Urothelium cell line (cell line): ENCODE measurements at regions not wholly inside any gene's neighbourhood (a gene's known extent, or its start where the extent isn't known, plus 50 kb on each side); places are given as distances from the start of the nearest gene placed in this dataset.

Experiments
- DNase-seq: peaks from one replicate; pipeline ENCODE4 v3.0.0; 2011; ENCODE audit warnings: low spot score, mixed read lengths
- FAIRE-seq: peaks from 2 replicates; lab custom pipeline; 2011; peaks lifted over from hg19 to GRCh38; lab: Jason Lieb, UNC

- DNase-seq (no peak), FAIRE-seq (no peak)
These were observed 253.9 kb upstream of the MAP3K1 start for GRCh38 chr5:56561455-56561854.

GRCh38 chr5:56558131-56558745, 257.1 kb upstream of the MAP3K1 start:
- FAIRE-seq (no peak), DNase-seq (no peak)

GRCh38 chr5:56557198-56557597, 258.2 kb upstream of the MAP3K1 start:
- DNase-seq = no peak
- FAIRE-seq = no peak

DNA sequence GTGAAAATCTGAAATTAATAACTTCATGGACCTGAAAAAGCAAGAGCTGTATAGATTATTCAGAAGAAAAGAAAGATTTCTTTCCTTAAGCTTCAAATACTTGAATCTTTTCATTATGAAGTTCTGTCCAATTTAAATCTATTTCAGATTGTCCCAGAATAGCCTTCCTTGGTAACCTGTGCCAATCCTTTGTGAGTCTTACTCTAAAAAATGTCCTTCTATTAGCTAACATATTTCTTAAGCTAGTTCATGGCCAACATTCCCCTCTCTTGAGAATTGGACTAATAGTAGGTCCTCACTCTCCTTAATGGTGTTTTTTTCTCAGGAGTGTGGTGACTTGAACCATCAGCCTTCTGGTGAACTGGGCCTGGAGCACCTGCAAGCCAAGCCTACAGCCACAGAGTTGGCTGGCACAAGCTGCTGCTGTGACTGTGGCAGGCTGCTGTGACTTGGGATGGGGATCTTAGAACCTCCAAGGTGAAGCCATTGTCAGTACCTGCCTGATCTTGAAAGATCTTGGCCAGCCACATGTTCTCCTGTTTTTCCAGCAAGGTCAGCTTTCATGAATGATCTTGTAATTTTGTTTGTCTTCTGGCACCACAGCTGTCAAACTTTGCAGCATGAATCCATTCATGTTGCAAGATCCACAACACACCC, 262.6 kb upstream of the MAP3K1 start:
- no peak for DNase-seq
- FAIRE-seq = no peak

DNA sequence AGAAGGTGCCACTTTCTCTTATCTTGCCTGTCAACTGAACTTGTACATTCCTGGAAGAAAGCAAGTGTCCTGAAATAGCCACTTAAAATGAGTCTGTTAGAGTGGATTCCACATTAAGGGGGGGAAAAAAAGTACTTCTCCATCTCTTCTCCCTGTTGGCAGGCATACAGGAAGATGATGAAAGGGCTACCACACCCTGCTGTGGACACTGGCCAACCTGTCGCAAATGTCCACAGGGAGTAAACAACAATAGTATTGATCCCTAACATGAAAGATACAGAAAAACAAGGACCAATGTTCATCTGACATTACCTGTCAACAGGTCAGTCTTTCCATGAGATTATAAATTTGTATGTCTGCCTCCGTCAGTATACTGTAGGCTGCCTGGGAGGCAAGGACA, 265.1 kb upstream of the MAP3K1 start:
- peak; percentile 46 for FAIRE-seq

GRCh38 chr5:56549096-56549886, 266.1 kb upstream of the MAP3K1 start:
- no peak for FAIRE-seq
- no peak for DNase-seq

More for the DNA sequence above, 265.1 kb upstream of the MAP3K1 start:
- no peak for DNase-seq

DNA sequence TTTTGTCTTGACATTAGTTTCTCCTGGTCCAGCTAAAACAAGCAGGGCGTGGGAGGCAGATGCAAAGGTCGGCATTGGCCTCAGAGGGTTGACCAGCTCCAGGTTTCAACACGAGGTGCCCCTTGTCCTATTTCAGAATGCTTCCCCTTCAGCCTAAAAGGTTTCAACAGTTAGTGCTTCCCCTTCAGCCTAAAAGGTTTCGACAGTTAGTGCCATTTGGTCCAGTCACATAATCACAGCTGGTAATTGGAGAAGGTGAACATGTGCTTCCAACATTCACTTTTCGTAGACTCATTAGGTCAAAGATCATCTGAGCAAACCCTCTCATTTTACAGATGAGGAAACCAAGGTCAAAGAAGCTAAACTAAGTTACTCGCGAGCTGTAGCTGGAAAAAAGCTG, 270.3 kb upstream of the MAP3K1 start:
- DNase-seq (no peak), FAIRE-seq (no peak)

DNA sequence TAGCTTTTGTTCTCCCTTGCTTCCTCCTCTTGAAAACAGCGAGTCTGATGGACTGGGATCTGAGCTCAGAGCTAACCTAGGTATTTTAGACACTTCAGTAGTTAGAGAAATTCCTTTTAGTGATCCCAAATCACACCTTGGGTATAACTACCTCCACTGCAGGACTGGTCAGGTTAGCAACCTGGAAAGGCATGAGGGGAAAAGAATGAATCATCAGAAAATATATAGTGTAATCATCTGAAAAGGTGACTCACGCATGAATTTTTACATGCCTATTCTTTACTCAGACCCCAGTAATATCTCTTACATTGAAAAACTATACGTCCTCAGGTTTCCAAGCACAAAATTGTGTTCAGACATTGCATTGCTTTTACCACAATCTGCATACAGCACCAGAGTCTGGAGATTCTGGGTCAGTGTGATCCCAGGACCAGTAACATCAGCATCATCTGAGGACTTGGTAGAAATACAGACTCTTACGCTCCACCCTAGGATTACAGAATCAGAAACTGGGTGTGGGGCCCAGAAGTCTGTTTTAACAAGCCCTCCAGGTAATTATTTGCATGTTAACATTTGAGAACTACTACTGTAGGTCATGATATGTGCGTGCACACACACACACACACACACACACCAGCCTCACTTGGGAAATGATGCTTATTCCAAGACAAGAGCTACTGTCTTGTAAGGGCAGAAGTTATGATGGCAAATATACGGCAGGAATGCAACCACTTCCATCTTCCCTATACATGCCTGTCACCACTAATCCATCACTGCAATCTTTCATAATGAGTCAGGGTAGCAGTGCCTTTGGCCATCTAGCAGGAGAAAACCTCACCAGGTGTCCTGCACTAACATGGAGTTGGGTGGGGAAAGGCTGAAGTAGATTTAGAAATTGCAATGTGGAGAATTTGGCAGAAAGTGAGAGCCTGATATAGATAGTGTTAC, 271.6 kb upstream of the MAP3K1 start:
- peak; percentile 89 for FAIRE-seq
- peak; percentile 65 for DNase-seq

- DNase-seq (no peak), FAIRE-seq (no peak)
These were observed 275.1 kb upstream of the MAP3K1 start for GRCh38 chr5:56540266-56540665.

DNA sequence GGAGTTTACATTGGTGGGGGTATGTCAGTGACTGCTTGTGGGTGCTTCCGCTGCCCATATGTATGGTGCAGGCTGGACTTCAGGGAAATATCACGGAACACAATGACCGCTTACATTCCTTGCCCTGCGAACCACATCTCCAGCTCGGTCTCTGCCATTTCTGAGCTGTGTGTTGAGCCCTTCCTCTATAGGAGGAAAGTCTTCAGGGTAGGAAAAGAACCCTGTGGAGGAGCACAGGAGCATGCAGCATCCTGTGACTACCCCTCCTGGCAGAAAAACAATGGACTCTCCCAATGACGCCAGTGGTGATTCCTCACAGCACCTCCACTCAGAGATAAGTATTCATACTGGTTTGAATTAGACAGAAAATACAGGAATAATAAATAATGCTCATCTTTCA, 276.8 kb upstream of the MAP3K1 start:
- DNase-seq = no peak
- peak; percentile 42 for FAIRE-seq

GRCh38 chr5:56535347-56535746, 280.0 kb upstream of the MAP3K1 start:
- FAIRE-seq (no peak), DNase-seq (no peak)

GRCh38 chr5:56534102-56534829, 281.1 kb upstream of the MAP3K1 start:
- FAIRE-seq (peak; percentile 35), DNase-seq (peak; percentile 83)

- DNase-seq (no peak), FAIRE-seq (peak; percentile 48)
These were observed 282.9 kb upstream of the MAP3K1 start for GRCh38 chr5:56532466-56532865.

DNA sequence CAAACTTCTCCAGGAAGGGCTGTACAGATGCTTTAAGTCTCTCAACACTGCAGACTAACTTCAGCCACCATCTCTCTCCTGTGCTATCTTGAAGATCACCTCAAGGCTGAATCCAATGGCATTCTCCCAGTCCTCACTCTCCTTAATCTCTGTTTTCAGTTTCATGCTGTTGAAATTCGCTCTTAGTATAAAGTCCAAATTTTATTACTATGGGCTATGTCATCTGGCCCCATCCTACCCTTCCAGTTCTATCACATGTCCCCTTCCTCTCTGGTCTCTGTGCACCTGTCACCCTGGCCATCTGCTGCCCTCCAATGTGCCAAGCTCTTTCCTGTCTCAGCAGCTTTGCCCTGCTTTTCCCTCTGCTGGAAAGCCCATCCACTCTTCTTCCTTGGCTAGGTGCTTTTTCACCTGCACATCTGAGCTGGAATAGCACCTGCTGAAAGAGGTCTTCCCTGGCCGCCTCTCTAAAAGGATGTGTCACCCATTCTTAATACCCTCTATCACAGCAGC, 284.7 kb upstream of the MAP3K1 start:
- DNase-seq (no peak), FAIRE-seq (no peak)

DNA sequence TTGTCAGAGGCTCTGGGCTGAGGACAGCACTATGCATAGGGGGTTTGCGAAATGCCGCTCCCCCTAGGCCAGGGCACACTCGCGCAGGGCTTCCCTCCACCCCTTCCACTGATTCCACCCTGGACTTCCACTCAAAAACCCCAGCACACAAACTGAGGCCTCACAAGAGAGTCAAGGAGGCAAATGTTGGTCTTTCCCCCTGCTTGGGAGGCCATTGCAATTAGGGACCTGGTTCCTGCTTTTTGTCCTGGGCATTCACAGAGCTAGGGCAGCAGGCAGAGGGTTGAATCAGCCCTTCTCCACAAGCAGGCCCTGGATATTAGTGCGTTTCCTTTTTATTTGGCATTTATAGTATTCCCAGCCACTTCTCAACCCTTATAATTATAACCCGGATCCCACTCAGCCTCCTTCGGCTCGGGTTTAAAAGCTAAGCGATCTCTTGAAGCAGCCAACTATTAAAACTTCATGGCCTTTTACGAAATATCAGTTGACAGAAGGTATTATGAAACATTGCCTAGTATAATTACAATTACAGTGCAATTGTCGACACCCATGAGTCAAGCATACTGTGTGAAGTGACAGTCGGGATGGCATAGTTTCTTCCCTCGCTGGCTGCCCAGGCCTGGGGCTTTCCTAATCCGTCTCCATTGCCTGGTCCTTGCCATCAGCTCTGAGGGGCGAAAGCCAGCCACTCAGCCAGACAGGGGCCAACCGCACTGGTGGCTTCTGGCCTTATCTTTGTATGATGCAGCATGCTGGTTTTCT, 285.5 kb upstream of the MAP3K1 start:
- DNase-seq = no peak

GRCh38 chr5:56527174-56527573, 288.2 kb upstream of the MAP3K1 start:
- DNase-seq = no peak
- no peak for FAIRE-seq

More for the DNA sequence above, 285.5 kb upstream of the MAP3K1 start:
- no peak for FAIRE-seq

DNA sequence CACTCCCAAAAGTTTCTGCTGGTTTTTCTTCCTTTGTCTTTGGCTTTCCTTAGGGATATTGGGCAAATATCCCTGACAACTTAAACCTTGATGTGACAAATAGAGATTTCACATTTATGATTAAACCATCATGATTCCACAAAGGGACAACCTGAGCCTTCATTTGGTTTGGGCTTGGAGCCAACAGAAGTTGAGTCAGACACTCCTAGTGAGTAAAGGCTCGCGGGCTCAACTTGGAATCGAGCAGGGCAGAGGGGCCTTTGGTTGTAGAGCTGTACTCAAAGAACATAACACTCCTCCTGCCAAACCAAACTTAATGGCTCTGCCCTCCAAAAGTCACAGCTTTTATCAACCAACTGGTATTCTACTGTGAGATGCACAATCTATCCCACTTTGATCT, 290.2 kb upstream of the MAP3K1 start:
- peak; percentile 23 for FAIRE-seq
- DNase-seq = peak; percentile 80

DNA sequence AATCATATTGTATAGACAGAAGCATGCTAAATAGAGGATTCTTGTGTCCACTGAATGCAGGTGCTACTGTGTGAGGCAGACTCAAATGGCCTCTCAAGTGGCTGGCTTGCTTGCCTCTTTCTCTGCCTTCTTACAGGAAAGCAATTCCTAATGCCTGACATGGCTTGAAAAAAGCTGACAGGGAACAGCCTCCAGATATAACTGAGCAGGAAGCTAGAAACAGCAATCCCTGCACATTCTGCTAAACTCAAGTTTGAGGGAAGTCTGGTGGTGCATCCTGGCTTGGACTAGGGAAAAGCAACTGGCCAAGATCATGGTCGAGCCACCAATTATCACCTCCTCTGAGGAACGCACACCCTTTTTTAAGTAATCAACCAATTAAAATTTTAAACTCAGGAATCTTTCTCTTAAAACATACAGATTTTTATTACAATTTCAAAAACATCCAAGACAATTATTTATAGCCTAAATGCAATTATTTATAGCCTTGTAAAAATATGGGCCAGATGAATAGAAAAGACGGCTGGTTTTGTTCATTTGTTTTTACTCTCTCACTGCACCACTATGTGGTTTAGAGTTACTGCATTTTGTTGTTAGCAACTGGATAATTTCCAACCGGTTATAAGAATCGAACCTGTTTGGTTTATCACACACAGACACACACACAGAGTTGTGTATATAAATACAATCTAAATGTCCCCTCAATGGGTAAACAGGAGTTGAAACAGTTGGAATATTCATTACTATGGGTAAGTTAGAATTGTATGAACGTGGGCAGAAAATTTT, 290.9 kb upstream of the ANKRD55 start:
- no peak for FAIRE-seq
- DNase-seq = no peak
